H9 (cell line): ENCODE measurements at regions not wholly inside any gene's neighbourhood (a gene's known extent, or its start where the extent isn't known, plus 50 kb on each side); places are given as distances from the start of the nearest gene placed in this dataset.

Experiments used
- DNase-seq: peaks from one replicate; pipeline ENCODE4 v3.0.0-alpha.2; 2017
- H2AFZ ChIP-seq: one replicate; pipeline ENCODE4 v1.6.1; 2013; ENCODE audit warnings: mild to moderate bottlenecking, low read length, control low read depth, moderate library complexity
- H2AK5ac ChIP-seq: 2 replicates; pipeline ENCODE4 v1.6.1; 2013; ENCODE audit warnings: low read length, control low read depth, mixed read lengths; ENCODE audit not compliant: insufficient read length
- H2BK120ac ChIP-seq: one replicate; pipeline ENCODE4 v1.6.1; 2013; ENCODE audit warnings: low read depth, mild to moderate bottlenecking, low read length, control low read depth, inconsistent platforms; ENCODE audit not compliant: poor library complexity, severe bottlenecking
- H2BK12ac ChIP-seq: 2 replicates; pipeline ENCODE4 v1.6.1; 2013; ENCODE audit warnings: low read length, control low read depth, mixed read lengths, low read depth; ENCODE audit not compliant: insufficient read length
- H2BK15ac ChIP-seq: 2 replicates; pipeline ENCODE4 v1.6.1; 2013; ENCODE audit warnings: low read depth, low read length, control low read depth
- H2BK20ac ChIP-seq: one replicate; pipeline ENCODE4 v1.6.1; 2013; ENCODE audit warnings: low read depth, mild to moderate bottlenecking, low read length, control low read depth, inconsistent platforms; ENCODE audit not compliant: poor library complexity, severe bottlenecking
- H2BK5ac ChIP-seq: 2 replicates; pipeline ENCODE4 v1.6.1; 2013; ENCODE audit warnings: low read length, control low read depth, mixed read lengths; ENCODE audit not compliant: insufficient read length
- H3K14ac ChIP-seq: 2 replicates; pipeline ENCODE4 v1.6.1; 2013; ENCODE audit warnings: low read length, control low read depth; ENCODE audit not compliant: insufficient read depth
- H3K18ac ChIP-seq: 2 replicates; pipeline ENCODE4 v1.6.1; 2013; ENCODE audit warnings: low read depth, mild to moderate bottlenecking, mixed read lengths, low read length, control low read depth; ENCODE audit not compliant: insufficient read length
- H3K23ac ChIP-seq: 2 replicates; pipeline ENCODE4 v1.6.1; 2013; ENCODE audit warnings: low read length, control low read depth, mixed read lengths, low read depth; ENCODE audit not compliant: insufficient read length
- H3K23me2 ChIP-seq: 2 replicates; pipeline ENCODE4 v1.6.1; 2013; ENCODE audit warnings: low read depth, mild to moderate bottlenecking, mixed read lengths, low read length, control low read depth; ENCODE audit not compliant: insufficient read length, poor library complexity, severe bottlenecking
- H3K27ac ChIP-seq: 2 replicates; pipeline ENCODE4 v1.5.1; 2013; ENCODE audit warnings: low read length, control low read depth, mixed read lengths, low read depth; ENCODE audit not compliant: insufficient read length
- H3K27me3 ChIP-seq: 2 replicates; pipeline ENCODE4 v1.6.1; 2013; ENCODE audit warnings: low read length, control low read depth, inconsistent platforms; ENCODE audit not compliant: insufficient read depth
- H3K4ac ChIP-seq: 2 replicates; pipeline ENCODE4 v1.6.1; 2013; ENCODE audit warnings: low read depth, mild to moderate bottlenecking, control low read depth, inconsistent platforms, low read length, moderate library complexity
- H3K4me1 ChIP-seq: 2 replicates; pipeline ENCODE4 v1.6.1; 2013; ENCODE audit warnings: low read length, control low read depth, inconsistent platforms; ENCODE audit not compliant: insufficient read depth
- H3K4me2 ChIP-seq: 2 replicates; pipeline ENCODE4 v1.6.1; 2013; ENCODE audit warnings: low read length, control low read depth, mixed read lengths; ENCODE audit not compliant: insufficient read length, insufficient read depth
- H3K56ac ChIP-seq: 2 replicates; pipeline ENCODE4 v1.6.1; 2013; ENCODE audit warnings: low read depth, mild to moderate bottlenecking, mixed read lengths, low read length, control low read depth; ENCODE audit not compliant: insufficient read length
- H3K79me1 ChIP-seq: 2 replicates; pipeline ENCODE4 v1.6.1; 2013; ENCODE audit warnings: low read depth, mild to moderate bottlenecking, moderate library complexity, low read length, control low read depth, inconsistent platforms; ENCODE audit not compliant: insufficient read depth, poor library complexity, severe bottlenecking
- H3K79me2 ChIP-seq: 2 replicates; pipeline ENCODE4 v1.6.1; 2013; ENCODE audit warnings: low read length, control low read depth, inconsistent platforms; ENCODE audit not compliant: insufficient read depth
- H3K9ac ChIP-seq: 2 replicates; pipeline ENCODE4 v1.6.1; 2013; ENCODE audit warnings: low read length, control low read depth, mixed read lengths; ENCODE audit not compliant: insufficient read length; ENCODE audit errors: extremely low read depth
- H3K9me3 ChIP-seq: one replicate; pipeline ENCODE4 v1.6.1; 2013; ENCODE audit warnings: low read depth, low read length, inconsistent platforms; ENCODE audit not compliant: control insufficient read depth
- H3T11ph ChIP-seq: one replicate; pipeline ENCODE4 v1.6.1; 2013; ENCODE audit warnings: mild to moderate bottlenecking, low read length, control low read depth, inconsistent platforms
- H4K20me1 ChIP-seq: one replicate; pipeline ENCODE4 v1.6.1; 2013; ENCODE audit not compliant: control insufficient read depth, insufficient read length, insufficient read depth
- H4K5ac ChIP-seq: 2 replicates; pipeline ENCODE4 v1.6.1; 2013; ENCODE audit warnings: low read depth, mild to moderate bottlenecking, mixed read lengths, low read length, control low read depth; ENCODE audit not compliant: insufficient read length
- H4K8ac ChIP-seq: replicated peaks from 2 replicates; pipeline ENCODE4 v1.6.1; 2013; ENCODE audit warnings: low read length, control low read depth, mixed read lengths, low read depth; ENCODE audit not compliant: insufficient read length
- H4K91ac ChIP-seq: 2 replicates; pipeline ENCODE4 v1.6.1; 2013; ENCODE audit warnings: low read depth, mild to moderate bottlenecking, moderate library complexity, mixed read lengths, low read length, control low read depth; ENCODE audit not compliant: insufficient read length
- H3K27ac Mint-ChIP-seq, 3 experiments: 2 replicates in 2 of 3; 3 replicates in 1 of 3; pipeline ENCODE4 v1.8.0; 2020 to 2021; ENCODE audit warnings: mixed read lengths in 3 of 3, mild to moderate bottlenecking in 1 of 3, moderate library complexity in 1 of 3
- H3K27me3 Mint-ChIP-seq: 2 replicates; pipeline ENCODE4 v1.8.0; 2021; ENCODE audit warnings: low read depth, mild to moderate bottlenecking, moderate library complexity, mixed read lengths
- H3K36me3 Mint-ChIP-seq, 3 experiments: 2 replicates in 2 of 3; 3 replicates in 1 of 3; pipeline ENCODE4 v1.8.0; 2020 to 2021; ENCODE audit warnings: low read depth in 3 of 3, mixed read lengths in 3 of 3; ENCODE audit not compliant: insufficient read depth in 1 of 3
- H3K4me1 Mint-ChIP-seq, 2 experiments: 2 replicates each; pipeline ENCODE4 v1.8.0; 2020; ENCODE audit warnings: mixed read lengths in 2 of 2
- H3K4me3 Mint-ChIP-seq, 2 experiments: 2 replicates in 1 of 2; 3 replicates in 1 of 2; pipeline ENCODE4 v1.8.0; 2020 to 2021; ENCODE audit warnings: mild to moderate bottlenecking in 2 of 2, mixed read lengths in 2 of 2, moderate library complexity in 1 of 2
- H3K9me3 Mint-ChIP-seq, 2 experiments: 2 replicates in 1 of 2; 3 replicates in 1 of 2; pipeline ENCODE4 v1.8.0; 2020; ENCODE audit warnings: mild to moderate bottlenecking in 2 of 2, mixed read lengths in 2 of 2, moderate library complexity in 1 of 2
- WGBS: extraction: QIAGEN DNeasy Blood & Tissue Kit; methylation state at CpG from one replicate; pipeline ENCODE4 v1.1.7; 2013; ENCODE audit warnings: missing lambda C conversion rate, low lambda C conversion rate, mixed read lengths; ENCODE audit not compliant: insufficient read length; ENCODE audit errors: extremely low coverage; 5-methylcytosine and 5-hydroxymethylcytosine counted together
- TF ChIP-seq, protein P1 (sequence below): fragments of 200-600 bp; sonication (generic); conservative IDR thresholded peaks from 3 replicates; pipeline ENCODE4 v1.8.0; 2021; ENCODE audit warnings: antibody characterized with exemption, mild to moderate bottlenecking

DNA sequence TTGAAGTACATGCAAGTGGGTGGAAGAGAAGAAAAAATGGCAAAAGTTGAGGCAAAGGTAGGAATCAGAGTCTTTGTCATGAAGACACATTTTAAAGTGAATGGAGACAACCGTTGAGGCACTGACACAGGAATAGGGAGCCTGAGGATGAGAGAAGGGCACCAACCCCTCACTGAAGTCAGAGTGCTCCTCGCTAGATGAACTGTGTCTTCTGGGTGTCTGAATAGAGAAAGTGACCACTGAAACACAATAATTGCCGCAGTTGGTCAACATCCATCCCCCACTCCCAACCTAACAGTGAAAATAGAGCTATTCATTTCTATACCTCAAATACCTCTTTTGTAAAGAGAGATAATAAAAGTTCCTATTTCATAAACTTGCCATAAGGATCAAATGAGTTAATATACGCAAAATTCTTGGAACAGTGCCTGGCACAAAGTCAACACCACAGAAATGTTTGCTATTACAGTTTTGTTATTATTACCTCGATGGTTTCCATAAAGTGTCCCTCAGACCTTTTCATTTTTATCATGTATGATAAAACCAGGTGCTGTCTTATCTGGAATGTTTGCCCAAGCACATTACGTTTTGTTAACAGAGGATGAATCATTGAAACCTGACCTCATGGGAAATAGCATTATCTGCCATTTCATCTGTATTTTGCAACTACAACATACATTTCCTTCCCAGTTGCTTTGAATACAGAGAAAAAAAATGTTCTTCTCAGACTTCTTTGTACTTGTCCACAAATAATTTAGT, 61.8 kb upstream of the SP4 start:
- TF ChIP-seq, protein P1, sequence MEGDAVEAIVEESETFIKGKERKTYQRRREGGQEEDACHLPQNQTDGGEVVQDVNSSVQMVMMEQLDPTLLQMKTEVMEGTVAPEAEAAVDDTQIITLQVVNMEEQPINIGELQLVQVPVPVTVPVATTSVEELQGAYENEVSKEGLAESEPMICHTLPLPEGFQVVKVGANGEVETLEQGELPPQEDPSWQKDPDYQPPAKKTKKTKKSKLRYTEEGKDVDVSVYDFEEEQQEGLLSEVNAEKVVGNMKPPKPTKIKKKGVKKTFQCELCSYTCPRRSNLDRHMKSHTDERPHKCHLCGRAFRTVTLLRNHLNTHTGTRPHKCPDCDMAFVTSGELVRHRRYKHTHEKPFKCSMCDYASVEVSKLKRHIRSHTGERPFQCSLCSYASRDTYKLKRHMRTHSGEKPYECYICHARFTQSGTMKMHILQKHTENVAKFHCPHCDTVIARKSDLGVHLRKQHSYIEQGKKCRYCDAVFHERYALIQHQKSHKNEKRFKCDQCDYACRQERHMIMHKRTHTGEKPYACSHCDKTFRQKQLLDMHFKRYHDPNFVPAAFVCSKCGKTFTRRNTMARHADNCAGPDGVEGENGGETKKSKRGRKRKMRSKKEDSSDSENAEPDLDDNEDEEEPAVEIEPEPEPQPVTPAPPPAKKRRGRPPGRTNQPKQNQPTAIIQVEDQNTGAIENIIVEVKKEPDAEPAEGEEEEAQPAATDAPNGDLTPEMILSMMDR: no peak

More for the DNA sequence above, 61.8 kb upstream of the SP4 start:
- no peaks in the 10 kb centered on the region; a peak in 1 of 7 replicates for H3K36me3 Mint-ChIP-seq
- Histone ChIP-seq H3K4me1 (no peaks in the 10 kb centered on the region), H3K27ac (no peak overlapping the region), H3K79me1 (no peaks in the 10 kb centered on the region), H2AK5ac (no peak overlapping the region), H3K79me2 (no peaks in the 10 kb centered on the region), H3K23me2 (no peaks in the 10 kb centered on the region), H4K5ac (no peak overlapping the region), H3K27me3 (no peaks in the 10 kb centered on the region), H3K4me2 (no peak overlapping the region), H2BK12ac (no peak overlapping the region), H3K9ac (no peak overlapping the region), H2BK5ac (no peak overlapping the region), H3K56ac (no peak overlapping the region), H4K20me1 (no peaks in the 10 kb centered on the region), H3K18ac (no peak overlapping the region), H2BK20ac (no peak overlapping the region), H4K8ac (no peak overlapping the region), H3K14ac (no peak overlapping the region), H2BK120ac (no peak overlapping the region), H3T11ph (no peak overlapping the region), H2BK15ac (no peak overlapping the region), H3K9me3 (no peaks in the 10 kb centered on the region), H3K4ac (no peak overlapping the region), H2AFZ (no peak overlapping the region), H4K91ac (no peak overlapping the region), H3K23ac (no peak overlapping the region)
- H3K4me1 Mint-ChIP-seq: peaks cover 9% of the 10 kb centered on the region in 2 experiments
- peaks cover 0 to 3% of the 10 kb centered on the region in 2 experiments; a peak in 1 of 5 replicates for H3K9me3 Mint-ChIP-seq
- no peak for DNase-seq
- no CpG with 5 or more reads among the region's 6 CpGs for WGBS
- H3K4me3 Mint-ChIP-seq: no peak overlapping the region
- no peaks in the 10 kb centered on the region; the same call in 1 of the 2 replicates for H3K27me3 Mint-ChIP-seq
- H3K27ac Mint-ChIP-seq: no peak overlapping the region
